HG02885 (cell line): ENCODE measurements at regions not wholly inside any gene's neighbourhood (a gene's known extent, or its start where the extent isn't known, plus 50 kb on each side); places are given as distances from the start of the nearest gene placed in this dataset.
"Not testable (repeated sequence)": the region's sequence is repeated elsewhere in the genome, so short reads cannot be mapped to it uniquely, and the experiment has no call there.

Experiments used
- ATAC-seq: cut with Tn5 transposase; IDR thresholded peaks from one replicate; pipeline ENCODE4 v1.9.1; 2021; ENCODE audit warnings: mild to moderate bottlenecking; ENCODE audit not compliant: unreplicated experiment, poor library complexity

DNA sequence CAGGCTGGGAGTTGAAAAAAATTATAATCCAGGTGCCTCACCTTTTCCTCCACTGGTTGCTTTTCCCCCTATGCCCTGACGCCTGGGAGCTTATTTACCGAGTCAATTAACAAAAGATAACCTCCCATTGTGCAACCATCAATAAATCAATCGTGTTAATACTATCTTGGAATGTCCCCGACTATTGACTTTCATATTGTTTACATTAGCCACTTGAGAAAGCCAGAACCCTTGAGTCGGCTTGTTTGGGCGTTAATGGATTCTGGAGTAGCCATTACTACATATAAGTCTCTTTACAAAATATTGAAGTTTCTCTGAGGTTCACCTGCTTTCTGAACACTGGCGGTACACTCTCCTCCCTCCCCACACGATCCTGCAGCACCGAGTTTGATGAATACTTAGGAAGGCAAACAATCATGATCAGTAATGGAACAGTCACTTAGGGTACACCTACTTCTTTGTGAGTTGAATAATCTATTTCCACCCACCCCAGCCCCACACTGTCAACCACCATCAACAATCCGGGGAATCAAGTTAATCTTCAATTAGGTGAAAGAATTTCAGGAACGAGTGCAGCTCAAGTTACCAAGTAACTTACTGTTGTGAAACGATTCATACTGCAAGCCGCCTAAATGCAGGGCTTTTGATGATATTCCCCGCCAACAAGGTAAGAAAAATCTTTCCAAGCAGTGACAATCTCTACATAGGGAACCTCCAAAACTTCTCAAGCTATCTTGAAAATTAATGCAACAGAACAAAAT is 159.3 kb upstream of the NR2F2 start:
- ATAC-seq: no peak

DNA sequence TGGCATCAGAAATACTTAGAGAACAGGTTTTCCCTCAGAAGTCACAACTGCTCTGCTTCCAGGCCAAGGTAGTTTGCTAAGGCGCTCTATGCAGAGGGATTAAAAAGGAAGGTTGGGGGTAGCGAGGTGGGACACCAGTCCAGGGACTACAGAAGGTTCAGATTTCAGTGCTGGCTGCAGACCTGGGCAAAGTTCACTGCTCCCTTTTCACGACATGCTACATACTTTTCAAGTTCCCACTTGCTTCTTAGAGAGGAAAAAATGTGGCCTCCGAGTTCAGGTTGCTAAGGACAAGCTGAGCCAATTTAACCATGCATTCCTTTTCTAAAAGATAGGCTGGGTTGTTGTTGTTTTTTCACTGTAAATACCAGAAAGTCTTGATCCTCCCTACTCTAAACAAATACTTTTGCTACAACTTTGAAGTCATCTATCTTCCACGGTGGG is 158.6 kb upstream of the NR2F2 start:
- no peak for ATAC-seq

DNA sequence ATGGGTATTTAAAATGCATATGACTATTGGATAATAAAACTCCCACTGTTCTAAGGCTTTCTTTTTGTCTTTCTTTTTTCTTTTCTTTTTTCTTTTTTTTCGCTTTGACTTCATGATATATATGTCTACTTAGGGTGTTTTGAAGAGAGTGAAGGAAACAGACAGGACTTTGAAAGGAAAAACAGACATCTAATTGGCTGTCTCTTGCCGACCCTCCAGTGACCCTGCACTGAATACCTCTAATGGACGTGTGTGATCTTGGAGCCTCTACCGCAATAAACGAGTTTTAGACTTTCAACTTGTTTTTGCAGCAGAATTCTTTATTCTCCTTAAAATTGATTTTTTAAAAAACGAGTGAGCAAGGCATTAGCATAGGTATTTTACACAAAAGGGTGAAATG is 158.1 kb upstream of the NR2F2 start:
- no peak for ATAC-seq

DNA sequence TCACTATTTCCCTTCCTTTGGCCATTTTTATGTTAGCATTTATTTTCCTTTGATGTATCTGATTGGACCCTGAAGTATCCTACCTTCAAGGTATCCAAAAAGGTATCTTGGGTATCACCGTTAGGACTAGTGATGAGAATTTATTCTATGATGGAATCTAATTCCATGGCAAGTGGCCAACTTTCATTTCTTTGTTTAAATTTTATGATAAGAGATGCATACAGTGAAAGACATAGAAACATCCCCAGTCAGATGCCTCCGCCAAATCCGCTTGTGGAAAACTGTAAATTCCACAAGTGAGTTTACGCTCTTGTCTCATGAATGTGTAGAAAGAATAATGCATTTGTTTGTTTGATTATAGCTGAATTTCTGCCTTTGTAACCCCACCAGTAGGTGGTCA is 153.7 kb upstream of the NR2F2 start:
- ATAC-seq: no peak

DNA sequence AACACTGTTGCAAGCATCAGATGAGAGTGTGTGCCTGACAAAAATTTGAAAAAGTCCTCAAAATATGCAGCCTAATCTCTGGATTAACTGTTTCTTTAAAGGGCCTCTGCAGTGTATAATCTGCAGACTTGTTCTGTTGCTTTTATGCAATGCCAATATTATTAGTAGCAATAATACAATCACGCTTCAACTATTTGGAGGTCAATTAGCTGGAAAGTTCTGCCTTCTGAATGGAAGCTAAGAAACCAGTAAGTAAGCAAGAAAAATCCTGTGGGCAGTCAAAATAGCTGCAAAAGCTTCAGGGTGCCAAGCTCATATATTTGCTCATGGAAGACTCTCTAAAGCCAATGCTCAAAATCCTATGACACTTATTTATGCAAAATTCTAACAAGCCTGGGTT is 153.2 kb upstream of the NR2F2 start:
- no peak for ATAC-seq

DNA sequence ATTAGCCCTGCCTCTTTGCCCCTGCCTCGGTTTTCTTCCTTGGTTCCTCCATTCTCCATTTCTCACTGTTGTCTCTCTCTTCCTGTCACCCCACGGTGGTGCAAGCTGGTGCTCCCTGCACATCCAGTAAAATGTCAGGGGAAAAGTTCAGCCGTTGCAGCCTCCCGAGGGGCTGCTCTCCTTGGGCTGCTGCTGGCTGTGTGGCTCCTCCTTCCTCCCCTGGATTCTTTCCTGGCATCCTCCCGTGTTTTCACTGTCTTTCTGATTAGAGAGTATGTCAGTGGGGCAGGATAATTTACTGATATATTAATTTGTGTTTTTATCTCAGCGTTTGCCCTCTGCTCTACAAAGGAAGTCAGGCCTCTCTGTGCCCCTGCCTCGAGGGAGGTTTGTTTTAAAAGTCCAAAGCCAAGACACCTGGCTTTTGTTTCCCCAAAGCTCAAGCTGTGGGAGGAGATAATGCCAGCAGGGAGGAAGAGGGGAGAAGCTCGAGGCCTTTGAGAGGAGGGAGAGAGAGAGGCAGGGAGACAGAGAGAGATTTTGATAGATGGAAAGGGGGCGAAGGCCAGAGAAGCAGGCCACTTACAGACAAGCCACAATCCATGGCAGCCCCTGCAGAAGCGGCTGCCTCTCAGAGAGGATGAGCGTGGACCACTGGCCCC is 150.3 kb upstream of the NR2F2 start:
- no peak for ATAC-seq

DNA sequence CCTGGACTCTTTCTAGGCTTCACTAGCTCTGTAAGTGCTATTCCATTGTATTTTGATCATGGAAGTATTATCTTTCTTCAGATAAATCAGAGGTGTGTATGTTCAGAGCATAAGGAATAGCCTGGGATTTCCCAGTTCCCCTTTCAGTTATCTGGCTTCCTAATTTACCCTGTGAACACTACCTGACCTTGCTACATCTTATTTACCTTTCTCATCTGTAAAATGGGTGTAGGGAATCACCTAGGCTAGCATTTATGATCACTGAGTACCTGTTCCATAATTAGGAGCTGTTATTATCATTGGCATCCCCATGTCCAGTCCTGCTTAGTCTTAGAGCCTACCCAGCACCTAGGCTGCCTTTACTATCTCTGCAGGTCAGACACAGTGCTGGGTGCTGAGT is 149.3 kb upstream of the NR2F2 start:
- no peak for ATAC-seq

DNA sequence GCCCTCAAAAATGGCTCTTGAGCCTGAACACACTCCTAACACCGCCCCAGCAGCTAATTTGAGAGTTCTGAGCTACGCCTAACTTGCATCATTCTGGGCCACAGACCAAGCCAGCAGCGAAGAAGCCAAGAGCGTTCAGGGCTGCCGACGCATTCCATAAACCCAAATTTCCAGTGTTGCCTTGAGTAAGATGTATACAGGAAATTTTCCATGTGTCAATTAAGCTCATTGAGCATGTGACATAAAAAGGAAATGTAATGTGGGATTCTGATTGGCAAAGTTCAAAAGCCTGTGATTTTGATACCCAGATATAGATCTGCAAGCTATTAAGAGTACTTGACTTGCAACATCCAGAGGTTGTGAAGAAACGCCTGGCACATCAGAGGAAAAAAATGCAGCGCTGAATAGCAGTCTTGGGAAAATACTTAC is 148.6 kb upstream of the NR2F2 start:
- ATAC-seq: no peak

DNA sequence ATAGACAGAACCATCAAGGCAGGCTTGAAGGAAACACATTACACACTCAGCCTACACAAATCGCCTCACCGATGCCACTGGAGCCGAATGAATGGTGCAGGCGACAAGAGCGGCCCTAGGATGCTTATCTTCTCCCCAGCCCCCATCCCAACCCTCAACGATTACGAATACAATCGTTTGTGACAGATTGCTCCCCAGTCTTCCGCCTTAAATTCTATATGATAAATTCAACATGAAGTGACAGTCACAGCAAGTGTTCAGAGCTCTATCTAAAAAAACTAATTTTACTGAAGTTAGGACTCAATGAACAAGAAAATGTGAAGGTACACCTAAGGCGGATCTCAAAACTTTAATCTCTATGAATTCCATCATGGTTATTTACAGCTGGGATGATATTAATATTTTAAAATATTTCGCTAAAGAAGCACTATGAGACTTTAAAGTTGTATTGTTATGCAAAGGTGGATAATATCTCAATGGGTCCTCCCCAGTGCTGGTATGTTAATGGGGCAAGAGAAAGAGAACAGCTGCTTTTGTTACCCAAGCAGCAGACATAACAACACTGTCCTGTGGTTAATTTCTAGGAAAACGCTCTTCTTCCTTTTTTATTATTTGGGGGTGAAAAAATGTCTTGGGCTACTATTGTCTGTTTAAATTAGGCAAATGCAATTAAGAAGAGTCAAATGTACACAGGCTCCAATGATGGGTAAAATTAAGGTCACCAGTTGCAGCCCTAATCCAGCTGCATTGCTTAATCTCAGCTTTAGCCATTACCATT is 147.6 kb upstream of the NR2F2 start:
- no peak for ATAC-seq

DNA sequence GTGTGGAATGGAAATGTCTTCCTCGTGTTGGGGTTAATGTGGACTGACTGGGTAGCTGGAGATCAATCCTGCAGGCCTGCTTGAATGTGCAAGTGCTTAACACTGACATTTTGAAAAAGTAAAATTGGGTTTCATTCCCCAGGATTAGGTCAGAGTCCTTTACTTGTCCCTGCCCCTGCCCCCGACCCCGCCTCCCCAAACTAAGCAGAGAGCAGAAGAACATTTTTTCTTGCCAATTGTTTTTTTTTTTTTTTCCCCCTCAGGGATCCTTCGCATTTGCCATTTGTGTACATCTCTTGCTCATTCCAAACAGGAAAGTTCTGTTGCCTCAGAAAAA is 147.0 kb upstream of the NR2F2 start:
- no peak for ATAC-seq

DNA sequence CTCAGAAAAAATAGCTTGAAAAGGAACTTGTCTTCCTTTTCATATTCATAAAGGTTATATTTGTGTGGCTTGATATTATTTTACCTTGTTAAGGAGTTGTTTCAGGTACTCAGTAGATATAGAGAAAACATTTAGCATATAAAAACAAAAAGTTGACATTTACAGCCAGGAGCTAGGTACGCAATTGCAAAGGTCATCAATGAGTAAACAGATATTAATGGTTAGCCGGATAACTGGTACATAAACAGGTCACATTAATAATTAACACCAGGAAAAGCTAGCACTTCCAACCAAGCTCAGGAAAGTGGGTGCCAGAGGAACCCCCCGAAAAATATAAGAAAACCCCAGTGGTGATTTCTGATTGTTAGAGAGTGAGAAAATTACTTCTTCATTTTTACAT is 146.6 kb upstream of the NR2F2 start:
- no peak for ATAC-seq

DNA sequence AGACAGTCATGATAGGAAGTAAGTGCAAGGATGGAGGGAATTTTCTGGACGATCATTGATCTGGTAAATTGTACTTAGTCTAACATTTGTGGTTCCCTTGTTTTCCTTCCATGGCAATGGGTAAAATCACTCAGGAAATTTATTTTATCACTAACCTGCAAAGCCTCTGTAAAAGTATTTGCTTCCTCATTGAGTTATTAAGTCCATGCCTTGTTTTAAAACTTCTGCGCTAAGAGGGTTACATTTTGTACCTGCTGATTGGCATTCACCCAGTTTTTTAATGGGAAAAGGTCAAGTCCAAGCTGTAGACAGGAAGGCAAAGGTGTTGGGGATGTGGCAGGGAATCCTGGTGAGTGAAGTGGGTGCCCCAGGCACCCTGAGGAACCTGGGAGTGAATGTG is 146.2 kb upstream of the NR2F2 start:
- ATAC-seq: no peak

DNA sequence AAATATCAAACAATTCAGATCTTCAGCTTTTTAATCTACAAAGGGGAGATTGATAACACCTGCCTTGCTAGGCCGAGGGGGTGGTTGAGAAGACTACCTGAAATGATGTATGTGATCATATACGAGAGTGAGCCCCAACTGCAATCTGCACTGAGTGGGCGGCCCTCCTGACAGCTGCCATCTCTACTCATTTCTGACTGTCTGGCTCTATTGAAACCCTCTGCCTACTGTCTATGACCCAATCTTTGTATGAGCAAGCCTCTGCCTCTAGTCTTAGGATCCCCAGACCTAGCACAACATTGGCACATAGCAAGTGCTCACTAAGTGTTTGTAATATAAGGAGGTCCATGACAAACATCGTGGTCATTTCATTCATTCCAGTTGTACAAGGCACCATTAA is 144.4 kb upstream of the NR2F2 start:
- ATAC-seq: no peak

DNA sequence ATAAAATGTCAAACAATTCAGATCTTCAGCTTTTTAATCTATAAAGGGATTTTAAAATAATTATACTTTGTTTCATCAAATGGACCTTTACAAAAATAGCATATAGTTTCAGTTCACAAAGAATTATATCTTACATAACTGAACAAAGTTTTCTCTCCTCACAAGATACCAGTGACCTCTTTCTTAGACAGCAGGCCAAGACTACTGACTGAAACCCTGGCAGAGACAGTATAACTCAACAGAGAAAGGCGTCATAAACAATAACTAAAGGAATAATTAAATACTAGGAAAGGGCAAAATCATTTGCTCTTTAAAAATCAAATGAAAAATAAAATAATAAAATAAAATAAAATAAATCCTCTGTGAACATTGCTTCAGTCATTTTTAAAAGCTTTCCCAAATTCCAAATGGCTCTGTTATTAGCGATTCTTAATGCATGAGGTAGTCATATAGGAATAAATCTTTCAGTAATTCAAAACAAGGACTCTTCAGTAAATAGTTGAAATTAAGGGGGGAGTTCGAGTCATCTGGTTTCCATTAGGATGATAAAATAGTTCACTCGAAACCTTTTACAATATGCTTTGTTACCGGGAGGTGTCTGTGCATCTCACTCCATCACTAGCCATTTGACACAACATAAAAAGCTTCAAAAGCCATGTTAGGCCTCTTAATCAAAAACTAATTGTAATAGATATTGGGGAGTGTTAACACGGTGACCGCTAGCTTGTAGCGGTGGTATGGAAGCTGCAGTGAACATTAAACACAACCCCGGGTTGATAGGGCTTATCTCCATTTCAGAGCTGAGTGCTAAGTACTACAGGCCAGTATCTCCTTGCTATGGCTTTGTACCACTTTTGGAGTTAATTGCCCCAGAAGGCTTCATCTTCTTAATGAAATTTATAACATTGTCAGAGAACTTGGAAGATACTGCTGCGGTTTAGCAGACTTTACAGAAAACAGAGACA is 142.9 kb upstream of the NR2F2 start:
- no peak for ATAC-seq

DNA sequence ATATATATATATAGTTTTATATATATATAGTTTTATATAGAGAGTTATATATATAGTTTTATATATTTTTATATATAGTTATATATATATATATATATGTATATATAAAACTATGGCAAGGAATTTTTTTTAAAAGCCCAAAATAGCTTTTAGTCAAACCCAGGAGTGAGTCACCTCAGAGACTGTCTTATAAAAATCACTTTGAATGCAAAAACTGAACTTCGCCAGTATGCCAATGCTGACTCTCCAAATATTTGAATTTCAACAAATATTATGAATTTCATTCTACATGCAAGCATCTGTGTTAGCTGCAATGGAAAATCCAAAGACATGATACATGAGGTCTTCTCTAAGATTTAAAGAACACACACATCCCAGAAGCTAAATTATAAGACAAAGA is 132.8 kb upstream of the NR2F2 start:
- ATAC-seq: no peak

DNA sequence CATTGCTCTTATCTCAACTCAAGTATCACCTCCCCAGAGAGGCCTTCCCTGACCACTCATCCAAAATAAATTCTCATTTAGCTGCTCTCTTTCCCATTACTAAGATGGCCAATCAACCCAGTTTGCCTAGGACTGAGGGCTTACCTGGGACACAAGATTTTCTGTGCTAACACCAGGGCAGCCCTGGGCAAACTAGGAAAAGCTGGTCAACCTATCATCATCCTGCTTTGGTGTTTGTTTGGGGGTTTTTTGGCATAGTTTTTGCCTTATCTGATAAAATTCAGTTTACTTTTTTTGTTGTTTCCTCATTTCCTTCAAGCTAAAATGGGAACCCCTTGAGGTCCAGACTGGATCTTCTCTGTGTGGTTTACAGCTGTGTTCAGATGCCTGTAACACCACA is 131.4 kb upstream of the NR2F2 start:
- ATAC-seq: no peak

DNA sequence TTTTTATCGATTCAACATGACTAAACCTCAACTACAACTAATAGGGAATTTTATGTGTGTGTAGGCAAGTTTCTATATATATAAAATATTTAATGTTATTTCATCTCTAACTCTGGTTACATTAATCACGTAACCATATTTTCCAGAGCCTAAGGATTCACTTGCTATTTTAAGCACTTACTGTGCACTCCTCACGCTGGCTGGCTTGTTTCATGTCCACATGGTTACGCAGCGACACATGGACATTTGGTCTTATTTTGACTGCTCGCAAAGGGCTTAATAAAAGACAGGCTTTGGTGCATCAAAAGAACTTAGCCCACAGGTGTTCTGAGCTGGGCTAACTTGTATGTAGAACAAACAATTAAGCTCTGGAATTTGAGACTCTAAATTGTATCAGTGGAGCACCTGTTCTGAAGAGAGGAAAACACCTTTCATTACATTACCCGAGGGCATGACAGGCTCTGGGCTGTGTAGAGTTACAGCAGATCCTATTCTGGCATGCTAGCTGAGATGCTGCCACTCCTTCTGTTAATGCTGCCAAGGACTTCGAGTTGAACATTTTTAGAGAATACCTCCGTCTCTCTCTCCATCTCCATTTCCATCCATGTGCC is 130.0 kb upstream of the NR2F2 start:
- no peak for ATAC-seq

DNA sequence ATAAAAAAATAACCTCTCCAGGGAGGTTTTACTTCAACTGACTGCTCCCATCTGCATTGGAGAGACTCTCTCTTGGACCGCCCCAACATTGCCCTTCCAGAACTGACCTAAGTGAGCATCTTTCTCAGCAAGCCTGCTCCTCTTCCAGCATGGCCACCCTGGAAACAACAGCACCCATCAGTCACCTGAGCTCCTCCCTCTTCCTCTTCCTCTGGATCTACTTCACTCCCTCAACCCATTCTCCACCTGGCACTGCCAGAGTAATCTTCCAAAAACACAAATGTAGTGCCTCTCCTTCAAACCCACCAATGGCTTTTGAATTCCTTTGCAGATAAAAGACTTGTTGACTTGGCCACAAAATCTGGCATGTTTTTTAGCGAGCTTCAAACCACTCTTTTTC is 128.8 kb upstream of the NR2F2 start:
- ATAC-seq: no peak

DNA sequence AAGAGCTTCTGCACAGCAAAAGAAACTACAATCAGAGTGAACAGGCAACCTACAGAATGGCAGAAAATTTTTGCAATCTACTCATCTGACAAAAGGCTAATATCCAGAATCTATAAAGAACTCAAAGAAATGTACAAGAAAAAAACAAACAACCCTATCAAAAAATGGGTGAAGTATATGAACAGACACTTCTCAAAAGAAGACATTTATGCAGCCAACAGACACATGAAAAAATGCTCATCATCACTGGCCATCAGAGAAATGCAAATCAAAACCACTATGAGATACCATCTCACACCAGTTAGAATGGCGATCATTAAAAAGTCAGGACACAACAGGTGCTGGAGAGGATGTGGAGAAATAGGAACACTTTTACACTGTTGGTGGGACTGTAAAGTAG is 124.9 kb upstream of the NR2F2 start:
- ATAC-seq: not testable (repeated sequence)
